H9 (cell line): ENCODE measurements at regions not wholly inside any gene's neighbourhood (a gene's known extent, or its start where the extent isn't known, plus 50 kb on each side); places are given as distances from the start of the nearest gene placed in this dataset.

Experiments
- DNase-seq: peaks from one replicate; pipeline ENCODE4 v3.0.0-alpha.2; 2017
- H2AFZ ChIP-seq: one replicate; pipeline ENCODE4 v1.6.1; 2013; ENCODE audit warnings: mild to moderate bottlenecking, low read length, control low read depth, moderate library complexity
- H2AK5ac ChIP-seq: 2 replicates; pipeline ENCODE4 v1.6.1; 2013; ENCODE audit warnings: low read length, control low read depth, mixed read lengths; ENCODE audit not compliant: insufficient read length
- H2BK120ac ChIP-seq: one replicate; pipeline ENCODE4 v1.6.1; 2013; ENCODE audit warnings: low read depth, mild to moderate bottlenecking, low read length, control low read depth, inconsistent platforms; ENCODE audit not compliant: poor library complexity, severe bottlenecking
- H2BK12ac ChIP-seq: 2 replicates; pipeline ENCODE4 v1.6.1; 2013; ENCODE audit warnings: low read length, control low read depth, mixed read lengths, low read depth; ENCODE audit not compliant: insufficient read length
- H2BK15ac ChIP-seq: 2 replicates; pipeline ENCODE4 v1.6.1; 2013; ENCODE audit warnings: low read depth, low read length, control low read depth
- H2BK20ac ChIP-seq: one replicate; pipeline ENCODE4 v1.6.1; 2013; ENCODE audit warnings: low read depth, mild to moderate bottlenecking, low read length, control low read depth, inconsistent platforms; ENCODE audit not compliant: poor library complexity, severe bottlenecking
- H2BK5ac ChIP-seq: 2 replicates; pipeline ENCODE4 v1.6.1; 2013; ENCODE audit warnings: low read length, control low read depth, mixed read lengths; ENCODE audit not compliant: insufficient read length
- H3K14ac ChIP-seq: 2 replicates; pipeline ENCODE4 v1.6.1; 2013; ENCODE audit warnings: low read length, control low read depth; ENCODE audit not compliant: insufficient read depth
- H3K18ac ChIP-seq: 2 replicates; pipeline ENCODE4 v1.6.1; 2013; ENCODE audit warnings: low read depth, mild to moderate bottlenecking, mixed read lengths, low read length, control low read depth; ENCODE audit not compliant: insufficient read length
- H3K23ac ChIP-seq: 2 replicates; pipeline ENCODE4 v1.6.1; 2013; ENCODE audit warnings: low read length, control low read depth, mixed read lengths, low read depth; ENCODE audit not compliant: insufficient read length
- H3K23me2 ChIP-seq: 2 replicates; pipeline ENCODE4 v1.6.1; 2013; ENCODE audit warnings: low read depth, mild to moderate bottlenecking, mixed read lengths, low read length, control low read depth; ENCODE audit not compliant: insufficient read length, poor library complexity, severe bottlenecking
- H3K27ac ChIP-seq: 2 replicates; pipeline ENCODE4 v1.5.1; 2013; ENCODE audit warnings: low read length, control low read depth, mixed read lengths, low read depth; ENCODE audit not compliant: insufficient read length
- H3K27me3 ChIP-seq: 2 replicates; pipeline ENCODE4 v1.6.1; 2013; ENCODE audit warnings: low read length, control low read depth, inconsistent platforms; ENCODE audit not compliant: insufficient read depth
- H3K4ac ChIP-seq: 2 replicates; pipeline ENCODE4 v1.6.1; 2013; ENCODE audit warnings: low read depth, mild to moderate bottlenecking, control low read depth, inconsistent platforms, low read length, moderate library complexity
- H3K4me1 ChIP-seq: 2 replicates; pipeline ENCODE4 v1.6.1; 2013; ENCODE audit warnings: low read length, control low read depth, inconsistent platforms; ENCODE audit not compliant: insufficient read depth
- H3K4me2 ChIP-seq: 2 replicates; pipeline ENCODE4 v1.6.1; 2013; ENCODE audit warnings: low read length, control low read depth, mixed read lengths; ENCODE audit not compliant: insufficient read length, insufficient read depth
- H3K56ac ChIP-seq: 2 replicates; pipeline ENCODE4 v1.6.1; 2013; ENCODE audit warnings: low read depth, mild to moderate bottlenecking, mixed read lengths, low read length, control low read depth; ENCODE audit not compliant: insufficient read length
- H3K79me1 ChIP-seq: 2 replicates; pipeline ENCODE4 v1.6.1; 2013; ENCODE audit warnings: low read depth, mild to moderate bottlenecking, moderate library complexity, low read length, control low read depth, inconsistent platforms; ENCODE audit not compliant: insufficient read depth, poor library complexity, severe bottlenecking
- H3K79me2 ChIP-seq: 2 replicates; pipeline ENCODE4 v1.6.1; 2013; ENCODE audit warnings: low read length, control low read depth, inconsistent platforms; ENCODE audit not compliant: insufficient read depth
- H3K9ac ChIP-seq: 2 replicates; pipeline ENCODE4 v1.6.1; 2013; ENCODE audit warnings: low read length, control low read depth, mixed read lengths; ENCODE audit not compliant: insufficient read length; ENCODE audit errors: extremely low read depth
- H3K9me3 ChIP-seq: one replicate; pipeline ENCODE4 v1.6.1; 2013; ENCODE audit warnings: low read depth, low read length, inconsistent platforms; ENCODE audit not compliant: control insufficient read depth
- H3T11ph ChIP-seq: one replicate; pipeline ENCODE4 v1.6.1; 2013; ENCODE audit warnings: mild to moderate bottlenecking, low read length, control low read depth, inconsistent platforms
- H4K20me1 ChIP-seq: one replicate; pipeline ENCODE4 v1.6.1; 2013; ENCODE audit not compliant: control insufficient read depth, insufficient read length, insufficient read depth
- H4K5ac ChIP-seq: 2 replicates; pipeline ENCODE4 v1.6.1; 2013; ENCODE audit warnings: low read depth, mild to moderate bottlenecking, mixed read lengths, low read length, control low read depth; ENCODE audit not compliant: insufficient read length
- H4K8ac ChIP-seq: replicated peaks from 2 replicates; pipeline ENCODE4 v1.6.1; 2013; ENCODE audit warnings: low read length, control low read depth, mixed read lengths, low read depth; ENCODE audit not compliant: insufficient read length
- H4K91ac ChIP-seq: 2 replicates; pipeline ENCODE4 v1.6.1; 2013; ENCODE audit warnings: low read depth, mild to moderate bottlenecking, moderate library complexity, mixed read lengths, low read length, control low read depth; ENCODE audit not compliant: insufficient read length
- H3K27ac Mint-ChIP-seq, 3 experiments: 2 replicates in 2 of 3; 3 replicates in 1 of 3; pipeline ENCODE4 v1.8.0; 2020 to 2021; ENCODE audit warnings: mixed read lengths in 3 of 3, mild to moderate bottlenecking in 1 of 3, moderate library complexity in 1 of 3
- H3K27me3 Mint-ChIP-seq: 2 replicates; pipeline ENCODE4 v1.8.0; 2021; ENCODE audit warnings: low read depth, mild to moderate bottlenecking, moderate library complexity, mixed read lengths
- H3K36me3 Mint-ChIP-seq, 3 experiments: 2 replicates in 2 of 3; 3 replicates in 1 of 3; pipeline ENCODE4 v1.8.0; 2020 to 2021; ENCODE audit warnings: low read depth in 3 of 3, mixed read lengths in 3 of 3; ENCODE audit not compliant: insufficient read depth in 1 of 3
- H3K4me1 Mint-ChIP-seq, 2 experiments: 2 replicates each; pipeline ENCODE4 v1.8.0; 2020; ENCODE audit warnings: mixed read lengths in 2 of 2
- H3K4me3 Mint-ChIP-seq, 2 experiments: 2 replicates in 1 of 2; 3 replicates in 1 of 2; pipeline ENCODE4 v1.8.0; 2020 to 2021; ENCODE audit warnings: mild to moderate bottlenecking in 2 of 2, mixed read lengths in 2 of 2, moderate library complexity in 1 of 2
- H3K9me3 Mint-ChIP-seq, 2 experiments: 2 replicates in 1 of 2; 3 replicates in 1 of 2; pipeline ENCODE4 v1.8.0; 2020; ENCODE audit warnings: mild to moderate bottlenecking in 2 of 2, mixed read lengths in 2 of 2, moderate library complexity in 1 of 2
- CTCF ChIP-seq: fragments of 200-600 bp; sonication (generic); conservative IDR thresholded peaks from 3 replicates; pipeline ENCODE4 v1.8.0; 2021; ENCODE audit warnings: antibody characterized with exemption, mild to moderate bottlenecking
- WGBS: extraction: QIAGEN DNeasy Blood & Tissue Kit; methylation state at CpG from one replicate; pipeline ENCODE4 v1.1.7; 2013; ENCODE audit warnings: missing lambda C conversion rate, low lambda C conversion rate, mixed read lengths; ENCODE audit not compliant: insufficient read length; ENCODE audit errors: extremely low coverage; 5-methylcytosine and 5-hydroxymethylcytosine counted together

GRCh38 chr7:25636168-25636567 lies 407.9 kb upstream of the NPVF start:
- no peak overlapping the region for H3K27ac Mint-ChIP-seq
- no peaks in the 10 kb centered on the region; the same call in none of the 2 replicates for H3K27me3 Mint-ChIP-seq
- Histone ChIP-seq H2BK12ac (no peak overlapping the region), H3K18ac (no peak overlapping the region), H3T11ph (no peak overlapping the region), H2BK20ac (no peak overlapping the region), H4K5ac (no peak overlapping the region), H3K27me3 (no peaks in the 10 kb centered on the region), H4K91ac (no peak overlapping the region), H2AFZ (no peak overlapping the region), H3K56ac (no peak overlapping the region), H2BK15ac (no peak overlapping the region), H3K27ac (no peak overlapping the region), H3K4me2 (no peak overlapping the region), H3K4ac (no peak overlapping the region), H2BK120ac (no peak overlapping the region), H3K23me2 (no peaks in the 10 kb centered on the region), H3K4me1 (no peaks in the 10 kb centered on the region), H4K20me1 (no peaks in the 10 kb centered on the region), H3K79me2 (no peaks in the 10 kb centered on the region), H3K9me3 (no peaks in the 10 kb centered on the region), H3K9ac (no peak overlapping the region), H3K14ac (no peak overlapping the region), H3K23ac (no peak overlapping the region), H2AK5ac (no peak overlapping the region), H3K79me1 (no peaks in the 10 kb centered on the region), H2BK5ac (no peak overlapping the region), H4K8ac (no peak overlapping the region)
- H3K36me3 Mint-ChIP-seq: no peaks in the 10 kb centered on the region
- no peaks in the 10 kb centered on the region for H3K9me3 Mint-ChIP-seq
- DNase-seq: no peak
- TF ChIP-seq CTCF: no peak
- no peak overlapping the region for H3K4me3 Mint-ChIP-seq
- H3K4me1 Mint-ChIP-seq: no peaks in the 10 kb centered on the region
- WGBS: no CpG with 5 or more reads among the region's 9 CpGs
